CD4-positive, alpha-beta T cell (primary cell): ENCODE measurements at regions not wholly inside any gene's neighbourhood (a gene's known extent, or its start where the extent isn't known, plus 50 kb on each side); places are given as distances from the start of the nearest gene placed in this dataset.

Experiments
- ATAC-seq: fragments of 200-7000 bp; cut with Tn5 transposase; one replicate; pipeline ENCODE4 v1.10.0; 2022; ENCODE audit warnings: mild to moderate bottlenecking; ENCODE audit not compliant: poor library complexity
- CTCF ChIA-PET: fragments of 350-600 bp; sonication (Branson Sonifier 250); formaldehyde crosslinking; loops from one replicate; lab custom pipeline; 2021; ENCODE audit warnings: antibody characterized with exemption, inconsistent platforms; lab: Charles Lee
- POLR2A ChIA-PET: fragments of 350-600 bp; sonication (Branson Sonifier 250); formaldehyde crosslinking; loops from one replicate; lab custom pipeline; 2021; ENCODE audit warnings: antibody characterized with exemption, inconsistent platforms; lab: Charles Lee
- DNase-seq, 14 experiments: peaks; one replicate each; pipeline ENCODE4 v3.0.0-alpha.2; 2013 to 2020; ENCODE audit warnings: mixed read lengths in 2 of 14
- H3K27ac ChIP-seq, 2 donors: one replicate each; pipeline versions ENCODE4 v1.5.1 to v1.7.0; 2013; ENCODE audit warnings: low read length in 2 of 2, low read depth in 1 of 2, mild to moderate bottlenecking in 1 of 2
- H3K27me3 ChIP-seq, 2 experiments: 1 replicate in 1 of 2; 2 replicates in 1 of 2; pipeline versions ENCODE4 v1.6.1 to v1.7.0; 2013; ENCODE audit warnings: low read length in 2 of 2, control low read depth in 1 of 2, mild to moderate bottlenecking in 1 of 2, moderate library complexity in 1 of 2; ENCODE audit not compliant: insufficient read depth in 2 of 2, control insufficient read depth in 1 of 2
- H3K36me3 ChIP-seq: one replicate; pipeline ENCODE4 v1.6.1; 2013; ENCODE audit warnings: low read length, control low read depth; ENCODE audit not compliant: insufficient read depth
- H3K4me1 ChIP-seq: one replicate; pipeline ENCODE4 v1.6.1; 2013; ENCODE audit warnings: low read length, control low read depth; ENCODE audit not compliant: insufficient read depth
- H3K4me3 ChIP-seq: one replicate; pipeline ENCODE4 v1.5.1; 2013; ENCODE audit warnings: mild to moderate bottlenecking, low read length, moderate library complexity
- H3K9me3 ChIP-seq, 2 experiments: 1 replicate in 1 of 2; 2 replicates in 1 of 2; pipeline versions ENCODE4 v1.6.1 to v1.7.0; 2013; ENCODE audit warnings: low read length in 2 of 2, mild to moderate bottlenecking in 2 of 2, control low read depth in 1 of 2, moderate library complexity in 1 of 2; ENCODE audit not compliant: control insufficient read depth in 1 of 2, insufficient read depth in 1 of 2
- H3K27ac Mint-ChIP-seq: one replicate; pipeline ENCODE4 v1.8.0; 2020; ENCODE audit warnings: mixed read lengths
- H3K27me3 Mint-ChIP-seq: one replicate; pipeline ENCODE4 v1.8.0; 2021; ENCODE audit warnings: mixed read lengths
- H3K36me3 Mint-ChIP-seq: one replicate; pipeline ENCODE4 v1.8.0; 2021; ENCODE audit warnings: low read depth, mixed read lengths
- H3K4me1 Mint-ChIP-seq: one replicate; pipeline ENCODE4 v1.8.0; 2021; ENCODE audit warnings: low read depth, mixed read lengths
- H3K4me3 Mint-ChIP-seq: one replicate; pipeline ENCODE4 v1.8.0; 2020; ENCODE audit warnings: mild to moderate bottlenecking, mixed read lengths
- H3K9me3 Mint-ChIP-seq: one replicate; pipeline ENCODE4 v1.8.0; 2020; ENCODE audit warnings: mixed read lengths
- intact Hi-C, 2 experiments: fragments of 100-400 bp; cut with DNase I in 1 of 2; cut with micrococcal nuclease in 1 of 2; formaldehyde crosslinking; loops; one replicate each; pipeline versions ENCODE4 v1.15.1 to v1.9.0; 2023 to 2025; cut with DNase I, micrococcal nuclease
- TF ChIP-seq, protein P1 (sequence below): fragments of 200-600 bp; IDR thresholded peaks from one replicate; pipeline ENCODE4 v1.8.0; 2022; ENCODE audit warnings: antibody characterized with exemption, mild to moderate bottlenecking

- no peaks in the 10 kb centered on the region for H3K36me3 Mint-ChIP-seq
- Histone ChIP-seq H3K4me1 (peaks cover 2% of the 10 kb centered on the region), H3K36me3 (no peaks in the 10 kb centered on the region), H3K27ac (no peak overlapping the region), H3K4me3 (no peak overlapping the region), H3K9me3 (no peaks in the 10 kb centered on the region), H3K27me3 (peaks cover 0 to 8% of the 10 kb centered on the region in 2 experiments)
- TF ChIP-seq, protein P1, sequence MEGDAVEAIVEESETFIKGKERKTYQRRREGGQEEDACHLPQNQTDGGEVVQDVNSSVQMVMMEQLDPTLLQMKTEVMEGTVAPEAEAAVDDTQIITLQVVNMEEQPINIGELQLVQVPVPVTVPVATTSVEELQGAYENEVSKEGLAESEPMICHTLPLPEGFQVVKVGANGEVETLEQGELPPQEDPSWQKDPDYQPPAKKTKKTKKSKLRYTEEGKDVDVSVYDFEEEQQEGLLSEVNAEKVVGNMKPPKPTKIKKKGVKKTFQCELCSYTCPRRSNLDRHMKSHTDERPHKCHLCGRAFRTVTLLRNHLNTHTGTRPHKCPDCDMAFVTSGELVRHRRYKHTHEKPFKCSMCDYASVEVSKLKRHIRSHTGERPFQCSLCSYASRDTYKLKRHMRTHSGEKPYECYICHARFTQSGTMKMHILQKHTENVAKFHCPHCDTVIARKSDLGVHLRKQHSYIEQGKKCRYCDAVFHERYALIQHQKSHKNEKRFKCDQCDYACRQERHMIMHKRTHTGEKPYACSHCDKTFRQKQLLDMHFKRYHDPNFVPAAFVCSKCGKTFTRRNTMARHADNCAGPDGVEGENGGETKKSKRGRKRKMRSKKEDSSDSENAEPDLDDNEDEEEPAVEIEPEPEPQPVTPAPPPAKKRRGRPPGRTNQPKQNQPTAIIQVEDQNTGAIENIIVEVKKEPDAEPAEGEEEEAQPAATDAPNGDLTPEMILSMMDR: no peak
- ChIA-PET CTCF (no interaction called here), POLR2A (no interaction called here)
- no peak overlapping the region for H3K27ac Mint-ChIP-seq
- no peaks in the 10 kb centered on the region for H3K9me3 Mint-ChIP-seq
- intact Hi-C loops: no loop called here
- no peak overlapping the region for H3K4me3 Mint-ChIP-seq
- DNase-seq (no peak), ATAC-seq (no peak)
- peaks cover 10% of the 10 kb centered on the region for H3K4me1 Mint-ChIP-seq
- H3K27me3 Mint-ChIP-seq: peaks cover 42% of the 10 kb centered on the region
These were observed 61.2 kb upstream of the FAM171A1 start for GRCh38 chr10:15432266-15432665.

DNA sequence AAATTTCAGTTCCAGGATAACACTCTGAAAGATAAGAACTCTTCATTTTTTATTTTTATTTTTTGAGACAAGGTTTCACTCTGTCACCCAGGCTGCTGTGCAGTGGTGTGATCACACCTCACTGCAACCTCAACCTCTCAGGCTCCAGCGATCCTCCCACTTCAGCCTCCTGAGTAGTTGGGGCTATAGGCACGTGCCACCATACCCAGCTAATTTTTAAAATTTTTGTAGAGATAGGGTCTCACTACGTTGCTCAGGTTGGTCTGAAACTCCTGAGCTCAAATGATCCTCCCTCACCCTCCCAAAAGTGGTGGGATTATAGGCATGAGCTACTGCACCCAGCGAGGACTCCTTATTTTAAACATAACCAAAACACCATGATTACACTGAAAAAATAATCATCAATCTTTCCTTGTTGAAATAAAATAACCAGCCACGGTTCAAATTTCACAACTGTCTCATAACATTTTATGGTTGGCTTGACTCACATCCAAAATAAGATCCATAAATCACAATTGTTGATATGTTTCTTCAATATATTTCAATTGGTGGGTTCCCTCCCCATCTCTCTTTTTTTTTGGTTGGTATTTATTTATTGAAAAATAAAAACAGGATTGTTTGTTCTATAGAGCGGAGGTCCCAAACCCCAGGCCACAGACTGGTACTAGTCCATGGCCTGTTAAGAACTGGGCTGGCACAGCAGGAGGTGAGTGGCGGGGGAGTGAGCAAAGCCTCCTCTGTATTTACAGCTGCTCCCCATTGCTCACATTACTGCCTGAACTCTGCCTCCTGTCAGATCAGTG lies 60.1 kb upstream of the FAM171A1 start:
- H3K4me1 ChIP-seq: peaks cover 2% of the 10 kb centered on the region
- Mint-ChIP-seq H3K36me3 (no peaks in the 10 kb centered on the region), H3K4me1 (peaks cover 10% of the 10 kb centered on the region), H3K4me3 (no peak overlapping the region), H3K9me3 (no peaks in the 10 kb centered on the region), H3K27ac (no peak overlapping the region), H3K27me3 (peaks cover 32% of the 10 kb centered on the region)
- CTCF ChIA-PET: no interaction called here
- ATAC-seq (no peak), DNase-seq (no peak)
- no peak overlapping the region for H3K27ac ChIP-seq
- no peak overlapping the region for H3K4me3 ChIP-seq
- H3K9me3 ChIP-seq: no peaks in the 10 kb centered on the region
- POLR2A ChIA-PET: no interaction called here
- no peaks in the 10 kb centered on the region for H3K36me3 ChIP-seq
- TF ChIP-seq, protein P1: no peak
- peaks cover 0 to 8% of the 10 kb centered on the region in 2 experiments for H3K27me3 ChIP-seq
- intact Hi-C loops: no loop called here

- no peak overlapping the region for H3K4me3 Mint-ChIP-seq
- DNase-seq: no peak
- H3K27ac Mint-ChIP-seq: no peak overlapping the region
- H3K36me3 Mint-ChIP-seq: no peaks in the 10 kb centered on the region
- Histone ChIP-seq H3K9me3 (no peaks in the 10 kb centered on the region), H3K4me3 (no peak overlapping the region), H3K27ac (no peak overlapping the region), H3K4me1 (no peaks in the 10 kb centered on the region), H3K36me3 (no peaks in the 10 kb centered on the region), H3K27me3 (peaks cover 0 to 8% of the 10 kb centered on the region in 2 experiments)
- H3K27me3 Mint-ChIP-seq: peaks cover 19% of the 10 kb centered on the region
- no peaks in the 10 kb centered on the region for H3K9me3 Mint-ChIP-seq
- ChIA-PET POLR2A (no interaction called here), CTCF (no interaction called here)
- intact Hi-C loops: loop anchor here in 1 of 2 experiments (10.0 kb wide), 1 partner anchor 316 kb away; no protein-coding TSS in a partner anchor
- TF ChIP-seq, protein P1: no peak
- H3K4me1 Mint-ChIP-seq: no peaks in the 10 kb centered on the region
- ATAC-seq: no peak
These were observed 57.6 kb upstream of the FAM171A1 start for GRCh38 chr10:15428681-15429080.
